H1 (cell line): ENCODE measurements at regions not wholly inside any gene's neighbourhood (a gene's known extent, or its start where the extent isn't known, plus 50 kb on each side); places are given as distances from the start of the nearest gene placed in this dataset.

ENCODE experiments used
- CEBPB ChIP-seq: IDR thresholded peaks from 2 replicates; pipeline ENCODE4 v1.6.1; 2012; ENCODE audit warnings: low read depth, low read length
- CHD2 ChIP-seq: IDR thresholded peaks from 2 replicates; pipeline ENCODE4 v1.6.1; 2012; ENCODE audit warnings: low read length, improper control_type of control experiment
- EGR1 ChIP-seq: IDR thresholded peaks from 2 replicates; pipeline ENCODE4 v1.6.1; 2011; ENCODE audit warnings: low read depth, low read length, borderline replicate concordance
- EP300 ChIP-seq, 2 experiments: IDR thresholded peaks; 1 replicate in 1 of 2; 2 replicates in 1 of 2; pipeline ENCODE4 v1.6.1; 2011 to 2012; ENCODE audit warnings: low read depth in 2 of 2, low read length in 2 of 2, mild to moderate bottlenecking in 2 of 2, borderline replicate concordance in 1 of 2, inconsistent platforms in 1 of 2, moderate library complexity in 1 of 2
- EZH2 ChIP-seq: fragments of 200-600 bp; sonication (generic); IDR thresholded peaks from 2 replicates; pipeline ENCODE4 v1.7.1; 2012; ENCODE audit warnings: low read depth, mild to moderate bottlenecking, moderate library complexity, low read length, inconsistent platforms; ENCODE audit not compliant: severe bottlenecking
- JUND ChIP-seq: IDR thresholded peaks from 2 replicates; pipeline ENCODE4 v1.6.1; 2011; ENCODE audit warnings: mild to moderate bottlenecking, improper control_type of control experiment, low read length
- POLR2A ChIP-seq, 2 experiments: IDR thresholded peaks; 1 replicate in 1 of 2; 2 replicates in 1 of 2; pipeline ENCODE4 v1.6.1; 2011; ENCODE audit warnings: low read depth in 2 of 2, low read length in 2 of 2, mild to moderate bottlenecking in 2 of 2; ENCODE audit errors: control extremely low read depth in 1 of 2
- POLR2AphosphoS5 ChIP-seq: IDR thresholded peaks from 2 replicates; pipeline ENCODE4 v1.6.1; 2011; ENCODE audit warnings: low read depth, low read length
- RAD21 ChIP-seq, 2 experiments: IDR thresholded peaks in 1 of 2; conservative IDR thresholded peaks in 1 of 2; 2 replicates each; pipeline ENCODE4 v1.6.1; 2011; ENCODE audit warnings: low read depth in 2 of 2, low read length in 2 of 2, improper control_type of control experiment in 1 of 2, inconsistent platforms in 1 of 2, mild to moderate bottlenecking in 1 of 2, moderate library complexity in 1 of 2
- SUZ12 ChIP-seq: fragments of 200-600 bp; sonication (generic); IDR thresholded peaks from 2 replicates; pipeline ENCODE4 v1.6.1; 2012; ENCODE audit warnings: mild to moderate bottlenecking, inconsistent platforms, low read length, moderate library complexity, mixed read lengths
- TAF1 ChIP-seq: IDR thresholded peaks from 2 replicates; pipeline ENCODE4 v1.6.1; 2011; ENCODE audit warnings: mild to moderate bottlenecking, low read depth, low read length
- YY1 ChIP-seq: IDR thresholded peaks from 2 replicates; pipeline ENCODE4 v1.6.1; 2011; ENCODE audit warnings: low read depth, mild to moderate bottlenecking, low read length
- TF ChIP-seq, protein P1 (sequence below), 3 experiments: IDR thresholded peaks; 1 replicate in 2 of 3; 2 replicates in 1 of 3; pipeline versions ENCODE4 v1.5.1 to v1.6.1; 2011; ENCODE audit warnings: low read length in 3 of 3, mild to moderate bottlenecking in 3 of 3, inconsistent platforms in 2 of 3, low read depth in 1 of 3, moderate library complexity in 1 of 3; ENCODE audit not compliant: insufficient read depth in 1 of 3; ENCODE audit errors: control extremely low read depth in 1 of 3

DNA sequence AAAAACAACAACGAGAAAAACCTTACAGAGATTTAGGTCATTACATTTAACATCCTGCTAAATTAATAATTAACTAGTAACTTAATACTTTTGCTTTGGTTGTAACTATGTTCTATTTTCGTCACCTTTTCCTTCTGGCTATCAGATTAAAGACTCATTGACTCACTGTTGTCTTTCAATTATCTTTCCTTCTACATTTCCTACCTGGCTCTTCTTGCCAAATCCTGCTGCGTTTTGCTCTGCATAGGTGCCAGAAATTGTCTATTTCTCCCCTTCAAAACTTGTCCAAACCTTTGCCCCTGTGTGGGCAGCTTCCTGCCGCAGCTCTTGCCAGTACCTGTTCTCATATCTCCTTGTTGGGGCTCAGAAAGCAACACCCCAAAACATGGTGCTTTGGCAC, 235.5 kb upstream of the ZNF608 start:
- no peak for TF ChIP-seq EP300 (IDR thresholded peaks at IDR 0.05; ENCODE audit: borderline replicate concordance in 1 of 2, low read depth in 2 of 2, low read length in 2 of 2)
- no peak for TF ChIP-seq YY1
- TF ChIP-seq POLR2A (IDR thresholded peaks at IDR 0.05; ENCODE audit: control extremely low read depth in 1 of 2, low read depth in 2 of 2, low read length in 2 of 2), result no peak
- TF ChIP-seq, protein P1, sequence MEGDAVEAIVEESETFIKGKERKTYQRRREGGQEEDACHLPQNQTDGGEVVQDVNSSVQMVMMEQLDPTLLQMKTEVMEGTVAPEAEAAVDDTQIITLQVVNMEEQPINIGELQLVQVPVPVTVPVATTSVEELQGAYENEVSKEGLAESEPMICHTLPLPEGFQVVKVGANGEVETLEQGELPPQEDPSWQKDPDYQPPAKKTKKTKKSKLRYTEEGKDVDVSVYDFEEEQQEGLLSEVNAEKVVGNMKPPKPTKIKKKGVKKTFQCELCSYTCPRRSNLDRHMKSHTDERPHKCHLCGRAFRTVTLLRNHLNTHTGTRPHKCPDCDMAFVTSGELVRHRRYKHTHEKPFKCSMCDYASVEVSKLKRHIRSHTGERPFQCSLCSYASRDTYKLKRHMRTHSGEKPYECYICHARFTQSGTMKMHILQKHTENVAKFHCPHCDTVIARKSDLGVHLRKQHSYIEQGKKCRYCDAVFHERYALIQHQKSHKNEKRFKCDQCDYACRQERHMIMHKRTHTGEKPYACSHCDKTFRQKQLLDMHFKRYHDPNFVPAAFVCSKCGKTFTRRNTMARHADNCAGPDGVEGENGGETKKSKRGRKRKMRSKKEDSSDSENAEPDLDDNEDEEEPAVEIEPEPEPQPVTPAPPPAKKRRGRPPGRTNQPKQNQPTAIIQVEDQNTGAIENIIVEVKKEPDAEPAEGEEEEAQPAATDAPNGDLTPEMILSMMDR (IDR thresholded peaks at IDR 0.05; ENCODE audit: control extremely low read depth in 1 of 3, insufficient read depth in 1 of 3, low read depth in 1 of 3, low read length in 3 of 3), result no peak
- TF ChIP-seq TAF1, result no peak
- TF ChIP-seq EZH2, result no peak
- no peak for TF ChIP-seq POLR2AphosphoS5
- TF ChIP-seq SUZ12, result no peak
- TF ChIP-seq RAD21 (IDR thresholded peaks at IDR 0.05 in 1 of 2, conservative IDR thresholded peaks at IDR 0.05 in 1 of 2; ENCODE audit: low read depth in 2 of 2, low read length in 2 of 2), result no peak
- TF ChIP-seq CEBPB, result no peak
- no peak for TF ChIP-seq JUND
- TF ChIP-seq EGR1, result no peak
- no peak for TF ChIP-seq CHD2
